HUES6 (cell line): ENCODE measurements at regions not wholly inside any gene's neighbourhood (a gene's known extent, or its start where the extent isn't known, plus 50 kb on each side); places are given as distances from the start of the nearest gene placed in this dataset.

Source experiments
- H3K27ac ChIP-seq: 2 replicates; pipeline ENCODE4 v1.7.0; 2013; ENCODE audit warnings: low read depth, mild to moderate bottlenecking, low read length, inconsistent platforms
- H3K27me3 ChIP-seq: 2 replicates; pipeline ENCODE4 v1.6.1; 2013; ENCODE audit warnings: low read length; ENCODE audit not compliant: control insufficient read depth, insufficient read depth
- H3K36me3 ChIP-seq: 2 replicates; pipeline ENCODE4 v1.6.1; 2013; ENCODE audit warnings: low read length; ENCODE audit not compliant: control insufficient read depth, insufficient read depth
- H3K4me1 ChIP-seq: 2 replicates; pipeline ENCODE4 v1.6.1; 2013; ENCODE audit warnings: low read length; ENCODE audit not compliant: control insufficient read depth, insufficient read depth
- H3K4me3 ChIP-seq: 2 replicates; pipeline ENCODE4 v1.5.1; 2013; ENCODE audit warnings: low read depth, low read length
- H3K9ac ChIP-seq: one replicate; pipeline ENCODE4 v1.6.1; 2013; ENCODE audit warnings: mild to moderate bottlenecking, low read length
- H3K9me3 ChIP-seq: 2 replicates; pipeline ENCODE4 v1.6.1; 2013; ENCODE audit warnings: low read depth, low read length; ENCODE audit not compliant: control insufficient read depth, insufficient read depth

DNA sequence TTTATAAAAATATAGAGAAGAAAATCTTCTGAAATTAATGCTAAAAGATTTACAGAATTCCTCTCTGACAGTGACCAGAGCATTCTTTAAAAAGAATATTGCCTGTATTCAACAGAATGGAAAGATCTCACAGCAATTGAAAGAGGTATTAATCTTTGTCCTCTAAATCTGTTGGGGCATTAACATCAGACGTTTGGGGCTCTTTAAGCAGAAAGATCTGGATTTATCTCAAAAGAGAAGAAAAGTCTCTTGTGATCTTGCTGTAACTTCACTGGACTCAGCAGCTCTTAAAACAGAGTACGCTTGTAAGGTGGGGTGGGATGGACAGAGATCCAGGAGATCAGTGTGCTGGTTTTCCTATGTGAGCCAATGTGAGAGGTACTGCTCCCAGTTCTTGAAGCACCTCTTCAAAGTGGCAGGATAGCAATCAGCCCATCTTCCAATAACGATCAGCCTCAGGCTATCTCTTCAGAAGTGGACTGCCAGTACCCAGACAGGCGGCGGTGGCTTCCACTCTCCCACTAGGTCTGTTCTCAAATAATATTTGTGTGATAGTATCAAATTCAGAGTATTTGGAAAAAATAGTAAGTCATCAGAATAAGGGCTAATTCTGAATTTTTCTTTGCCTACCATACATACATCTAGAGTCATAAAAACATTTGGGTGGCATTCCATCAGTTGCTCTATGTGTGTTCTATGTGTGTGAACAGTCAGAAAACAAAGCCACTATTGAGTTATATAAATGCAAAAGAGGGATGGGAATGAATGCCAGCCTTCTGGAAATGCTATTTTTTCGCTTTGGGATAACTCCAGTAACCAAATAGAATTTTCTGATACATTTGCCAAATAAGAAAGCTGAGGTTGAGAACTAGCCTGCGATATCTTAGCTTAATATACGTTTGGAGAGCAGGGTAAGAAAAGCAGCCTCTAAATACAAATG, 237.4 kb upstream of the RGS6 start:
- Histone ChIP-seq H3K4me3 (no peak overlapping the region), H3K9me3 (no peaks in the 10 kb centered on the region), H3K27ac (no peak overlapping the region), H3K9ac (no peak overlapping the region), H3K36me3 (peaks cover 16% of the 10 kb centered on the region), H3K4me1 (no peaks in the 10 kb centered on the region), H3K27me3 (no peaks in the 10 kb centered on the region)

DNA sequence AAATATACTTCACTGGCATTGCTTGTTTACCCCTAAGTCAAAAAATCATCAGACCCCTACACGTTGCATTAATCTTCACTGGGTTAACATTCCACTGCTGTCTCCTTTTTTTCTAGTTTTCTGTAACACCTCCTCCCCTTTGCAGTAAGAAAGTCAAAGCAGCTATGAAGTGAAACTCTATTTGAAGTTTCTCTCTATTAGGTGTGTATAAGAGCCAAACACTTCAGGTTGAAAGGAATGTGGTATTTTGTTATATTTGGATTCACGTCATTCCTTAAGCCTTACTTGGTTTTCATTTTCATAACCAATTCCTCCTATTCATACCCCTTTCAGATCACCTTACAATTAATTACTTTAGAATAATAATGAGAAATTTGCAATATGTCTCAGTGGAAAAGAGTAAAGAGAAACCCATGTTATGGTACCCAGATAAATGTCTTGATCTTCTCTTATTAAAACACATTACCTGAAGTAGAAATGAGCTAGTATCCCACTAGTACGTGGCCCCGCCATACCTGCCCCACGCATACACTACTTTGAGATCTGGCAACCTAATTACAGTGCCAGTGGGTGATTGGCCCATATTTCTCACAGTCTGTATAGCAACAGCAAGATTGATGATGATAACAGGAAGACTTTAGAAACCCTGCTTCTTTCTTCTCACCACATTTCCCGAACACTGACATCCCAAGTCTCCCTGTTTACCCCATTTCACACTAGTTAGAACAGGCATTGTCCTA, 236.4 kb upstream of the RGS6 start:
- H3K4me1 ChIP-seq = no peaks in the 10 kb centered on the region
- no peaks in the 10 kb centered on the region for H3K27me3 ChIP-seq
- H3K9me3 ChIP-seq = no peaks in the 10 kb centered on the region
- no peak overlapping the region for H3K4me3 ChIP-seq
- peaks cover 15% of the 10 kb centered on the region for H3K36me3 ChIP-seq
- no peak overlapping the region for H3K9ac ChIP-seq
- H3K27ac ChIP-seq = no peak overlapping the region

DNA sequence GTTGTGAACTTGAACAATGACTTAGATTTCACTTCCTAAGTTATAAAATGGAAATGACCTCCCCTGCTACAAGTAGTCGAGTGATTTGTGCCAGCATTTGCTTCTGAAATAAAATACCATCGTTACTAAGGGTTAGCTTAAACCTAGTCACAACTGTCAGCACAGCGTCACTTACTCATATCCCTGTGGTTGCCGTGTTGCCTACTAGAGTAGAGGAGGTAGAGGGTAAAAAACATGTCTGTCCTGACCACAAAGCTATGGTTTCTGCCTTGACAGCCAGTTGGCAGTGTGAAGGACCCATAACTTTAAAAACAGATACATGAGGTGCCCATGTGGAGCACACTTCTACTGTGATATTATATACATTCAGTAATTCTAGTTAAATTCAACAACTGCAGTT, 234.2 kb upstream of the RGS6 start:
- no peaks in the 10 kb centered on the region for H3K27me3 ChIP-seq
- no peak overlapping the region for H3K9ac ChIP-seq
- H3K4me1 ChIP-seq = peaks cover 4% of the 10 kb centered on the region; the same call in 1 of the 2 replicates
- no peak overlapping the region for H3K27ac ChIP-seq
- peaks cover 11% of the 10 kb centered on the region for H3K36me3 ChIP-seq
- H3K9me3 ChIP-seq = no peaks in the 10 kb centered on the region
- H3K4me3 ChIP-seq = no peak overlapping the region

DNA sequence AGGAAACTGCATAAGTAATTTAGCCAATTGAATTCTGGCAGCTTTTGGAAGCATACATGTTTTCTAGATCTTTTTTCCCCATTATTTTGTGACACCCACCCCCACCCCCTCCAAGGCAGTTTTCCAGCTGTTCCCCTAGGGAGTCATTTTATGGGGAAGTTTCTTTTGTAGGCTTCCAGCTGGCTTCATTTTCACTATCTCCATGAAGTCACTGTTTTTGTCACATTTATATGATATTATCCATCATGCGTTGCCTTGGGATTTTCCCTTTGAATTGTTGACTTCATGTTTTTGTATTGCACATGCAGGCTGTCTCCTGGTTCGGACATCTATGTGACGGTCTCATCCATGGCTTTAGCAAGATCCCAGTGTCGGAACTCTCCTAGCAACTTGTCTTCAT, 233.6 kb upstream of the RGS6 start:
- no peaks in the 10 kb centered on the region for H3K27me3 ChIP-seq
- H3K27ac ChIP-seq = no peak overlapping the region
- peaks cover 4% of the 10 kb centered on the region; the same call in 1 of the 2 replicates for H3K4me1 ChIP-seq
- H3K9me3 ChIP-seq = no peaks in the 10 kb centered on the region
- peaks cover 11% of the 10 kb centered on the region for H3K36me3 ChIP-seq
- H3K4me3 ChIP-seq = no peak overlapping the region
- no peak overlapping the region for H3K9ac ChIP-seq

DNA sequence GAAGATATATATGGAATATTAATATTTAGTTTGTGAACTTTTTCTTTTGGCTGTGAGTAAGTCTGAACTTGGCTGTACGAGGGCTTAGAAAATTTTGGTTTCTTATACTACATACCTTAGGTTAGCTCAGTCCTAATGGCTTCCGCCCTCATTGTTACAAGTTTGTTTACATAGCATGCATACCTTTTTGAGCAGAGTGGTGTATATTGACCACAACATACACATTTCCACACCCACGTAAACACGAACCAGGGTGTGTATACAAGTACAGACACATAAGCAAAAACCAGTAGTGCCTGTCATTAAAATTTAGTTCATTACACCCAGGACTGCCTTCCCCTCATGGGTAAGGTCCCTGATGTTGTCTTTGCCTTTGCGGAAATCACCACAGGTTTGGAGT, 230.2 kb upstream of the RGS6 start:
- no peaks in the 10 kb centered on the region for H3K27me3 ChIP-seq

DNA sequence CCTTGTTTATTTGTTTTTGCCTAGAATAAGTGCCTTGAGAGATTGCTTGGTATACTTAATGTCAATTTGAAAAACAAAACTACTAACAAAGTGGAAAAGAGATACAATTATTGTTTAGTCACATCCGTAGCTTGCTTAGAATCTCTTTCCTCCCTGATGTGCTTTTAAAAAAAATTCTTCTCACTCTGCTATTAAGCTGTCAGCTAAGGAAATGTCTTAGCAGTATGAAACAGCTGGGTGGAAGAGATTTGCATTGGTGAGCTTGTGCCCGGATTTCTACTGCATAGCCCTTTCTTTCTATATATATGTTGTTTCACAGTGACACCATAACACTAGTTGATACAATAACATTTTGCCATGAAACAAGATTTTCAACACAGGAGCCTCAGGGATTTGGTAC, 229.4 kb upstream of the RGS6 start:
- Histone ChIP-seq H3K27ac (no peak overlapping the region), H3K9ac (no peak overlapping the region), H3K9me3 (no peaks in the 10 kb centered on the region), H3K4me1 (peaks cover 4% of the 10 kb centered on the region; the same call in 1 of the 2 replicates), H3K36me3 (peaks cover 26% of the 10 kb centered on the region), H3K4me3 (no peak overlapping the region), H3K27me3 (no peaks in the 10 kb centered on the region)

More for the DNA sequence above, 230.2 kb upstream of the RGS6 start:
- Histone ChIP-seq H3K9ac (no peak overlapping the region), H3K4me1 (peaks cover 4% of the 10 kb centered on the region; the same call in 1 of the 2 replicates), H3K36me3 (peaks cover 26% of the 10 kb centered on the region), H3K27ac (no peak overlapping the region), H3K4me3 (no peak overlapping the region), H3K9me3 (no peaks in the 10 kb centered on the region)

DNA sequence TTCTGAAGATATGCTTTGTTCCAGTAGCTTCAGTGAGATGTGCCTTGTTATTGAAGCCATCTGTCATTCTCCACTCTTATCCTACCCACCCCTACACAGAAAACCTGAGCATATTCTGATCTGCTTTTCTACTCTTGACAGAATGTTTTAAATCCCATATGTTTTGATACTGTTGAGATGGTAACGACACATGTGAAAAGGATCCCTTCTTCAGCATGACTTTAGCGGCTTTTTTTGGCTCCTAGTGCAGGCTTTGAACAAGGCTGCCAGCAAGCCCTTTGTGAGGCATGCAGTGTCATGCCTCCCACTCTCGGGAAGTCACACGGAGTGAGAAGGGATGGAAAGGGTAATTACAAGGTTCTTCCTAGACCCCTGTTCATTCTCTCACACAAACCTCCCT, 228.8 kb upstream of the RGS6 start:
- H3K27ac ChIP-seq = no peak overlapping the region
- H3K27me3 ChIP-seq = no peaks in the 10 kb centered on the region
- H3K9ac ChIP-seq = no peak overlapping the region
- H3K9me3 ChIP-seq = no peaks in the 10 kb centered on the region
- peaks cover 26% of the 10 kb centered on the region for H3K36me3 ChIP-seq
- peaks cover 4% of the 10 kb centered on the region; the same call in 1 of the 2 replicates for H3K4me1 ChIP-seq
- no peak overlapping the region for H3K4me3 ChIP-seq

DNA sequence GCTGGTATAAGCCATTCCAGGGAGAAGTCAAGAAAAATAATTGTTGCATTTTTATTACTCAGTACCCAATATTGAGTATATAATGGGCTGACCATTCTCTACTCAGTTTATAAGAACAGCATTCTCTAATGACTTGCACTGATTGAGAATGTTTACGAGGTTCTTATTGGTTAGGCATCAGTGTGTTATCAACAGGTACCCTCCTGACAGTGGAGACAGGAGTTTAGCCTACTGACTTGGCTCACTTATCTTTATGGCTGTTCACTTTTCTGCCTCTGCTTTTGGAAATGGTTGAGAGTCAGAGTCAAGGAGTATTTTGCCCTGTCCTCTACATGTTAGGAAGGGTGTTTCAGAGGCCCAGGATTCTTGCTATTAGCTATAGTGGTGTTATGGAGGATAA, 228.0 kb upstream of the RGS6 start:
- H3K9ac ChIP-seq = no peak overlapping the region
- peaks cover 24% of the 10 kb centered on the region for H3K36me3 ChIP-seq
- H3K27ac ChIP-seq = no peak overlapping the region
- no peaks in the 10 kb centered on the region for H3K9me3 ChIP-seq
- no peak overlapping the region for H3K4me3 ChIP-seq
- H3K27me3 ChIP-seq = no peaks in the 10 kb centered on the region
- H3K4me1 ChIP-seq = peaks cover 4% of the 10 kb centered on the region; the same call in 1 of the 2 replicates

DNA sequence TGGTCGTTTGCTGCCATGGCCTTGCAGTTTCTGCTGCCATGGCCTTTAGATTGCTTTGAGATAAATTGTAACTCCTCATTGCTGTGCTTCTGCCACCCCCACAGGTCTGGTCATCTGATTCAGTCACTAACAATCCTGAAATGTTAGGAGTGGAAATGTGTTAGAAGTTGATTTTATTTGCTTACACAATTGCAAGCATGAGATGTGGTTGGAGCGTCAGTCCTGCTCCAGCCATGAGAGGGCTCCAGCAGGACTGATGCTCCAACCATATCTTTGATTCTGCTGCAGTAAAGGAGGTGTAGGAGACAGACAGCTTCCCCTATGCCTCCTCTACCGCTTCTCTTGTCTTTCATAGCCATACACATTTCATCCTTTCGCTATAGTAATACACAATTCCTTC, 226.8 kb upstream of the RGS6 start:
- no peaks in the 10 kb centered on the region for H3K9me3 ChIP-seq
- peaks cover 32% of the 10 kb centered on the region for H3K36me3 ChIP-seq
- no peak overlapping the region for H3K27ac ChIP-seq
- H3K27me3 ChIP-seq = no peaks in the 10 kb centered on the region
- H3K9ac ChIP-seq = no peak overlapping the region
- peaks cover 4% of the 10 kb centered on the region; the same call in 1 of the 2 replicates for H3K4me1 ChIP-seq
- no peak overlapping the region for H3K4me3 ChIP-seq

DNA sequence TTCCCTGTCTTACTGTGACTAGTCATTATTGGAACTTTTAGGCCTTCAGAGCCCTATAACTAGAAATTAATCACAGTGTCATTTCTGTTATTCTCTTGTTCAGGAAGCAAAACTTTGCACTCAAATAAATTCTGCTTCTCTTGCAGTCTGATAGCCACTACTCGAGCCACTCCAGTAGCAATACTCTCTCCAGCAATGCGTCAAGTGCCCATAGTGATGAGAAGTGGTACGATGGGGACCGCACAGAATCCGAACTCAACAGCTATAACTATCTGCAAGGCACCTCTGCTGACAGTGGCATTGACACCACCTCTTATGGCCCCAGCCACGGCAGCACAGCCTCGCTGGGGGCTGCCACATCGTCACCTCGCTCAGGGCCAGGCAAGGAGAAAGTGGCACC, 223.2 kb upstream of the RGS6 start:
- H3K27ac ChIP-seq = no peak overlapping the region
- H3K27me3 ChIP-seq = no peaks in the 10 kb centered on the region
- H3K36me3 ChIP-seq = peaks cover 32% of the 10 kb centered on the region
- no peaks in the 10 kb centered on the region for H3K9me3 ChIP-seq
- H3K4me3 ChIP-seq = no peak overlapping the region
- H3K9ac ChIP-seq = no peak overlapping the region
- H3K4me1 ChIP-seq = no peaks in the 10 kb centered on the region

DNA sequence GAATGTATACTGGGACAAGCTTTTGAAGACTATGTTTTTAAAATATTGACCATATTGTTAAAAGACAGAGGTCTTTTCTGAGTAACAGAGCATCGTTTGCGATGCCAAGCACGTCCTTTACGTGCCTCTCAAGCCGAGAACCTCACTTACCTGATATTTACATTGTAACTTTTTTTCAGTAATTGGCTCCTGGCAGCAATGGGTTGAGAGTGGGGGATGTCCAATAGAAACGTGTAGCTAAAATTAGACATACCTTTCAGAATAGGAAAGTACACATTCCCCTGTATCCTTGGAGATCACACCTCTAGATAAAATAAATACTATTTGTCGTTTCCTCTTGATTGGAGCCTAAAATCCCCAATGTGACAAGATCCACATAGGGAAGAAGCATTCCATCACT, 222.2 kb upstream of the RGS6 start:
- Histone ChIP-seq H3K9me3 (no peaks in the 10 kb centered on the region), H3K9ac (no peak overlapping the region), H3K27ac (no peak overlapping the region), H3K36me3 (peaks cover 24% of the 10 kb centered on the region), H3K27me3 (no peaks in the 10 kb centered on the region), H3K4me1 (no peaks in the 10 kb centered on the region), H3K4me3 (no peak overlapping the region)
